ENCODE measurements at regions not wholly inside any gene's neighbourhood (a gene's known extent, or its start where the extent isn't known, plus 50 kb on each side); places are given as distances from the start of the nearest gene placed in this dataset.

GRCh38 chr10:10958041-10958440, 59.6 kb upstream of the CELF2 start:
- no peak for TF ChIP-seq CTCF (IDR thresholded peaks at IDR 0.05; ENCODE audit: insufficient read depth, low read length)
- no peak for TF ChIP-seq GABPA (IDR thresholded peaks at IDR 0.05; ENCODE audit: low read depth)
- TF ChIP-seq POLR2AphosphoS5 (IDR thresholded peaks at IDR 0.05; ENCODE audit: low read depth), result no peak

All from HL-60 (cell line).